SU-DHL-6 (cell line): ENCODE measurements at regions not wholly inside any gene's neighbourhood (a gene's known extent, or its start where the extent isn't known, plus 50 kb on each side); places are given as distances from the start of the nearest gene placed in this dataset.

Experiments
- EZH2phosphoT487 ChIP-seq: fragments of 200-600 bp; sonication (generic), shearing (Covaris generic); conservative IDR thresholded peaks from 2 replicates; pipeline ENCODE4 v1.6.1; 2018; ENCODE audit warnings: mild to moderate bottlenecking, antibody characterized with exemption, low read length, moderate library complexity, mixed read lengths
- TF ChIP-seq, protein P1 (sequence below): fragments of 200-600 bp; sonication (generic); IDR thresholded peaks from one replicate; pipeline ENCODE4 v1.5.1; 2017; ENCODE audit warnings: antibody characterized with exemption, mild to moderate bottlenecking, low read length, moderate library complexity; ENCODE audit not compliant: insufficient read depth, poor library complexity, severe bottlenecking

DNA sequence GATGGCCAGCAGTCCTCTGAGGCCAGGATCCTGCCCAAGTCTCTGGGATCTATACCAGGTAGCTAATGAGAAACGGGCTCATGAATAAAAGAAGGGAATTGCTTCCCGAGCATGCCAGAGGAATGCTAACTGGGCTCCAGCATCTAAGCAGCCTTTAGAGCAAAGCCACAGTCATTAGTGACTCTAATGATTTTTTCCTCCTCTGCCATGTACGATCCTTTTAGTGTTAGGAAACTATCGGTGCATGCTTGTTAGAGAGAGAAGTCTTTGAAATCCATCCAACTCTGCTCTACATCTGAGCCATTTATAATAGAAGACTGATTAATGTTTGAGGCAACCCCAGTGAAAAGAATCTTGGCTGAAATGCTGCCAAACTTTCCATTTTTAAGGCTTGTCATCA, 124.9 kb upstream of the TCERG1L start:
- TF ChIP-seq, protein P1, sequence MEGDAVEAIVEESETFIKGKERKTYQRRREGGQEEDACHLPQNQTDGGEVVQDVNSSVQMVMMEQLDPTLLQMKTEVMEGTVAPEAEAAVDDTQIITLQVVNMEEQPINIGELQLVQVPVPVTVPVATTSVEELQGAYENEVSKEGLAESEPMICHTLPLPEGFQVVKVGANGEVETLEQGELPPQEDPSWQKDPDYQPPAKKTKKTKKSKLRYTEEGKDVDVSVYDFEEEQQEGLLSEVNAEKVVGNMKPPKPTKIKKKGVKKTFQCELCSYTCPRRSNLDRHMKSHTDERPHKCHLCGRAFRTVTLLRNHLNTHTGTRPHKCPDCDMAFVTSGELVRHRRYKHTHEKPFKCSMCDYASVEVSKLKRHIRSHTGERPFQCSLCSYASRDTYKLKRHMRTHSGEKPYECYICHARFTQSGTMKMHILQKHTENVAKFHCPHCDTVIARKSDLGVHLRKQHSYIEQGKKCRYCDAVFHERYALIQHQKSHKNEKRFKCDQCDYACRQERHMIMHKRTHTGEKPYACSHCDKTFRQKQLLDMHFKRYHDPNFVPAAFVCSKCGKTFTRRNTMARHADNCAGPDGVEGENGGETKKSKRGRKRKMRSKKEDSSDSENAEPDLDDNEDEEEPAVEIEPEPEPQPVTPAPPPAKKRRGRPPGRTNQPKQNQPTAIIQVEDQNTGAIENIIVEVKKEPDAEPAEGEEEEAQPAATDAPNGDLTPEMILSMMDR, result no peak
- TF ChIP-seq EZH2phosphoT487, result no peak
